ENCODE measurements at regions not wholly inside any gene's neighbourhood (a gene's known extent, or its start where the extent isn't known, plus 50 kb on each side); places are given as distances from the start of the nearest gene placed in this dataset.

GRCh38 chr6:15033850-15034203 is 212.0 kb upstream of the JARID2 start:
- DNase-seq, result no peak
- no peak for TF ChIP-seq CTCF (IDR thresholded peaks at IDR 0.05; ENCODE audit: partially characterized antibody, unreplicated experiment)
- Mint-ChIP-seq H3K4me3 (ENCODE audit: unreplicated experiment) (no peak overlapping the region), H3K27ac (ENCODE audit: unreplicated experiment) (no peak overlapping the region), H3K9me3 (ENCODE audit: unreplicated experiment) (no peaks in the 10 kb centered on the region), H3K27me3 (ENCODE audit: unreplicated experiment) (peaks cover 2% of the 10 kb centered on the region), H3K36me3 (ENCODE audit: unreplicated experiment) (no peaks in the 10 kb centered on the region), H3K4me1 (ENCODE audit: low read depth, unreplicated experiment) (peaks cover 4% of the 10 kb centered on the region)

GRCh38 chr6:15036690-15037245 is 209.1 kb upstream of the JARID2 start:
- H3K4me3 Mint-ChIP-seq (ENCODE audit: unreplicated experiment), result no peak overlapping the region
- H3K36me3 Mint-ChIP-seq (ENCODE audit: unreplicated experiment), result no peaks in the 10 kb centered on the region
- H3K27me3 Mint-ChIP-seq (ENCODE audit: unreplicated experiment), result peaks cover 2% of the 10 kb centered on the region
- H3K9me3 Mint-ChIP-seq (ENCODE audit: unreplicated experiment), result no peaks in the 10 kb centered on the region
- H3K4me1 Mint-ChIP-seq (ENCODE audit: low read depth, unreplicated experiment), result peaks cover 4% of the 10 kb centered on the region
- DNase-seq, result peak; percentile 21
- no peak overlapping the region for H3K27ac Mint-ChIP-seq (ENCODE audit: unreplicated experiment)
- no peak for TF ChIP-seq CTCF (IDR thresholded peaks at IDR 0.05; ENCODE audit: partially characterized antibody, unreplicated experiment)

- Mint-ChIP-seq H3K4me3 (ENCODE audit: unreplicated experiment) (no peak overlapping the region), H3K4me1 (ENCODE audit: low read depth, unreplicated experiment) (peaks cover 4% of the 10 kb centered on the region), H3K27me3 (ENCODE audit: unreplicated experiment) (peaks cover 2% of the 10 kb centered on the region), H3K27ac (ENCODE audit: unreplicated experiment) (no peak overlapping the region), H3K9me3 (ENCODE audit: unreplicated experiment) (no peaks in the 10 kb centered on the region), H3K36me3 (ENCODE audit: unreplicated experiment) (no peaks in the 10 kb centered on the region)
- no peak for TF ChIP-seq CTCF (IDR thresholded peaks at IDR 0.05; ENCODE audit: partially characterized antibody, unreplicated experiment)
- no peak for DNase-seq
Measured at GRCh38 chr6:15037253-15037652, 208.6 kb upstream of the JARID2 start.

- no peak for DNase-seq
- no peak overlapping the region for H3K4me3 Mint-ChIP-seq (ENCODE audit: unreplicated experiment)
- H3K27ac Mint-ChIP-seq (ENCODE audit: unreplicated experiment), result no peak overlapping the region
- peaks cover 2% of the 10 kb centered on the region for H3K27me3 Mint-ChIP-seq (ENCODE audit: unreplicated experiment)
- H3K36me3 Mint-ChIP-seq (ENCODE audit: unreplicated experiment), result no peaks in the 10 kb centered on the region
- no peak for TF ChIP-seq CTCF (IDR thresholded peaks at IDR 0.05; ENCODE audit: partially characterized antibody, unreplicated experiment)
- H3K4me1 Mint-ChIP-seq (ENCODE audit: low read depth, unreplicated experiment), result peaks cover 4% of the 10 kb centered on the region
- H3K9me3 Mint-ChIP-seq (ENCODE audit: unreplicated experiment), result no peaks in the 10 kb centered on the region
Measured at GRCh38 chr6:15038013-15038791, 207.7 kb upstream of the JARID2 start.

- no peak overlapping the region for H3K27ac Mint-ChIP-seq (ENCODE audit: unreplicated experiment)
Measured at GRCh38 chr6:15039136-15039535, 206.7 kb upstream of the JARID2 start.

More at GRCh38 chr6:15039136-15039535, 206.7 kb upstream of the JARID2 start:
- Mint-ChIP-seq H3K9me3 (ENCODE audit: unreplicated experiment) (no peaks in the 10 kb centered on the region), H3K4me3 (ENCODE audit: unreplicated experiment) (no peak overlapping the region), H3K27me3 (ENCODE audit: unreplicated experiment) (peaks cover 2% of the 10 kb centered on the region), H3K4me1 (ENCODE audit: low read depth, unreplicated experiment) (peaks cover 4% of the 10 kb centered on the region), H3K36me3 (ENCODE audit: unreplicated experiment) (no peaks in the 10 kb centered on the region)
- DNase-seq, result no peak
- TF ChIP-seq CTCF (IDR thresholded peaks at IDR 0.05; ENCODE audit: partially characterized antibody, unreplicated experiment), result no peak

Measured in glutamatergic neuron (in vitro differentiated cells).